SK-N-MC (cell line): ENCODE measurements at regions not wholly inside any gene's neighbourhood (a gene's known extent, or its start where the extent isn't known, plus 50 kb on each side); places are given as distances from the start of the nearest gene placed in this dataset.

ENCODE experiments used
- EZH2 ChIP-seq: fragments of 200-600 bp; sonication (generic); IDR thresholded peaks from one replicate; pipeline ENCODE4 v1.6.1; 2017; ENCODE audit warnings: antibody characterized with exemption
- FOXP2 ChIP-seq: optimal IDR thresholded peaks from 2 replicates; pipeline ENCODE3; 2011; ENCODE audit warnings: mild to moderate bottlenecking, moderate library complexity; ENCODE audit not compliant: insufficient read depth; ENCODE audit errors: extremely low read length, control extremely low read depth
- POLR2AphosphoS5 ChIP-seq: IDR thresholded peaks from 2 replicates; pipeline ENCODE4 v1.6.1; 2012; ENCODE audit warnings: mild to moderate bottlenecking, low read depth, low read length, borderline replicate concordance

DNA sequence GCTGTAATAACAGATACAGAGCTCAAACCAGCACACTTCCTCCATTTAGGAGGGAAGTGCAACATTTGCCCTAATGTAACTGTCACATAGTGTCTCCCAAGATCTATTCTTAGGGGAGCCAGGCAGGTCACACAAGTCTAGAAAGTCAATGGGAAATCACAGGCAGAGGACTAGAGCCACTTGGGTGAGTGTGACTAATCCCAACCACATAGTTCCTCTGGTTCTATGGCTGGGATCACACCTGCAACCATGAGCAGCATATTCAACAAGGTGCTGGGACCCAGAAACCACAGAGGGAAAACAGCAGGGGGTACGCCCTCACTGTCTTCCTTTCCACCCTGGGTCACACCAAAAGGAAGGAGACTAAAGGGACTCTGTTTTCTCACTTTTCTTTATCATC, 66.8 kb upstream of the TACR3 start:
- TF ChIP-seq EZH2 (no peak), POLR2AphosphoS5 (no peak), FOXP2 (no peak)
